ENCODE measurements at regions not wholly inside any gene's neighbourhood (a gene's known extent, or its start where the extent isn't known, plus 50 kb on each side); places are given as distances from the start of the nearest gene placed in this dataset.

- DNase-seq = no peak
Measured at GRCh38 chr7:46750321-46750865, 829.3 kb upstream of the IGFBP3 start.

DNA sequence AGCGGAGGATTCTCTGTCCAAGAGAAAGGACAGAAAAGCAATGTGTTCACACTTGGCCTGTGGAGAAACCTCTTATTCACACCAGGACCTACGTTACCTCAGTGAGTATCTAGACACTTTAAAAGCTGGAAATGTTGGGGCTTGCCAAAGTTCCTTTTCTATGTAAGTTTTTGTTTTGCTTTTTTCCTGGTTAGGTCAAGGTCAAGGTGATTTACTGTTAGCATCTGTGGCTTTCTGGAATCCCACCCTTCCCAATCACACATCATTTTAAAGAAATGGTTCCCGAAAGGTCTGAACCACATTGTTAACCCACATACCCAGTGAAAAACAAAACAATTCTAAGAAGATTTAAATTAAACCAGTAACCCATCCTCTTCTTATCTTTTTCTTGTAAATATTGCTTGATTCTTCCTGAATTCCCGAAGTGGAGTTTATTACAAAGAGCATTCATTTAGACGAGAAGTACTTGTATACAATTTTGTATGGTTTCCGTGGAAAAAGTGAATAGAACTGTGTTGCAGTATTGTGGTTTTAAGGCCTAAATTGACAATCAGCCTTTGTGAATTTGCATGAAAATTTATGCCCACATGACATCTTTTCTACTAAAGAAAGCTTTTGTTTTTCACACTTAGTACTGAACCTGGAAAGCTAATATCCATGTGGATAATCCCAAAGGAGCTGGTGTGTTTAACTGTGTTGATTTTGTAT, 827.0 kb upstream of the IGFBP3 start:
- no peak for DNase-seq

- DNase-seq = no peak
Measured at GRCh38 chr7:46746695-46747687, 825.9 kb upstream of the IGFBP3 start.

GRCh38 chr7:46745707-46746090, 824.6 kb upstream of the IGFBP3 start:
- no peak for DNase-seq

- no peak for DNase-seq
Measured at GRCh38 chr7:46744957-46745706, 824.1 kb upstream of the IGFBP3 start.

DNA sequence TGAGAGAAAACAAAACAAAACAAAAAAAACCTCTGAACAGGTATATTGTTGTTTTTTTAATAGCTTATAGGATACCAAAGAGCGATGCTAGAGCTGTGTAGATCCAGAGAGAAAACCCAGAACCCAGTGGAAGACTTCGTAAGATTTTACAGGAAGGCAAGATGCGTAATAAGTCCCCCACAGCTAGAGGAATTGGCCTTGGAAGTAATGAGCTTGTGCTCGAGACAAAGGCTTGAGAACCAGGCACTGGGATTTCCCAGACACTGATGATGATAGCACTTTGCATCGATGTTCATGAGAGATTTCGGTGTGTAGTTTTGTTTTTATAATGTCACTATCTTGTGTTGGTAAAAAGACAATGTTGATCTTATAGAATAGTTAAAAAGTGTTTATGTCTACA, 821.5 kb upstream of the IGFBP3 start:
- no peak for DNase-seq

DNA sequence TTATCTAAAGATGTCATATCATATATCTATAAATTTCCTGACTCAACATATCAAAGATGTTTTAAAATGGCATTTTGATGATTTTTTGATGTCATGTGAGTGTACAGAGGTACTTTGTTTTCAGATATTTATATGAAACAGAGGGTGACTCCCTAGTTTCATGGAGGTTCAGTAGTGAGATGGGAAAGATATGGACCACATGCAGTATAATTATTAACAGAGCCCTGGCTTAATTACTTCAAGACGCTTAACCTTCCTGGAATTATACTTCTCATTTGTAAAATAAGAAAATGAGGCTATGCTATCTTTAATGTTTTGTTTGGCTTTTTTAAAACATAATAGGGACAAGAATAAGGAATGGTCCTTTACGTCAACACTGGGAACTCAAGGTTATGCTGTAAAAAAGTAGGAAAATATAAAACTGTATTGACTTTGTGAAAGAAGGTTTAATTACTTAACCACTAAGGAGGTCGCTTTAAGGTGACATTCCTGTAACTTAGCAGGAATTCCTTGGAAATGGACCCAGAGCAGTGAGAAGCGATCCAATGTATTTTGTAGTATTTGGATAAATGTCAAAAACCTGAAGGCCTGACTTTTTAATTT, 821.0 kb upstream of the IGFBP3 start:
- no peak for DNase-seq

- DNase-seq = no peak
Measured at GRCh38 chr7:46741181-46741580, 820.1 kb upstream of the IGFBP3 start.

GRCh38 chr7:46739518-46740234, 818.6 kb upstream of the IGFBP3 start:
- no peak for DNase-seq

- no peak for DNase-seq
Measured at GRCh38 chr7:46738796-46739195, 817.7 kb upstream of the IGFBP3 start.

DNA sequence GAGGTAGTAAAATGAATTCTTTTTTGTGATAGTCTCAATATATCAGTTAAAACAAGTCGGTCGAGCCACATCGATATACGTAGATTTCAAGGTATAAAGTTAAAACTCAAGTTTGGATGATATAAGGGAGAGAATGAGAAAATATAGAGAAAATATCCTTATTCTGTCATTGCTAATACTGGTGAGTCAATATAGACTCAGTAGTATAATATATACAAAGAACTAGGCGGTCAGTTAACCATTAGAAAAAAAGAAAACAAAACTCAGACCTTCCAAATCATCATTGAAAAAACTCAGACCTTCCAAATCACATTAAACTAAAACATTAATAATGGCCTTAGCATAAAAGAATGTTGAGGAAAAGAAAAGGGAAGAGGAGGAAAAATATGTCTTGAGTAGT, 817.1 kb upstream of the IGFBP3 start:
- DNase-seq = no peak

GRCh38 chr7:46725838-46726237, 804.8 kb upstream of the IGFBP3 start:
- DNase-seq = no peak

DNA sequence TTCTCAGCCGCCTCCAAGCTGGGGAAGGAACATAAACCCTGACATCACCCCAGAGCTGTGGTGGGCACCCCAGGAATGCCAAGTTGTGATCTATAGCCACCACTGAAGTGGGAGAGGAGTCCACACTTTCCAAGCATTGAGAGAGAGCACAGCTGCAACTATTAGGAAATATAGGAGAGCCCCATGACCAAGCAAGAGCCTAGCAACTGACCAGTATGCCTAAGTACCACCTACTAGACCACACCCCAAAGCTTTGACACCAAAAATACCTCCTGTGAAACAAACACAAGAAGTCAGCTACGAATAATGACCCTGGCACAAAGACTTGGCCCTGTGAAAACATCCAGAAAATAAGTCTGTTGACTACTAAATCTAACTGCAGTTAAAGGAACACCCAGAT, 804.1 kb upstream of the IGFBP3 start:
- no peak for DNase-seq

DNA sequence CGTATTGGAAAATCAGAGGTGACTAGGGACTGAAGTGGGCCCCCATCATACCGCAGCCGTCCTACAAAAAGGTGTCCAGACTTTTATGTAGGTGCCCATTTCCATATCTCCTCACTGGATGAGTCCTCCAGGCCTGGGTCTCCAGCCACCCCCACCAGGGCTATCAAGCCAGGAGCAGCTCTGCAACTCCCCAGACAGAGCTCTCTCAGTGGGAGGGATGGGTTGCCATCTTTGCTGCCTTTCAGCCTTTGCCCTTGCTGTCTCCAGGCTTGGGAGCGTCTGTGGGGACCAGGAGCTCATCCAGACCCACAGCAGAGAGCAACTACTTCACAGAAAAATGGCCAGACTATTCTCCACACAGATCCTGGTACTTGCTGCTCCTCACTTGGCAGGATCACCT, 802.7 kb upstream of the IGFBP3 start:
- DNase-seq = no peak

- no peak for DNase-seq
Measured at GRCh38 chr7:46723003-46723402, 801.9 kb upstream of the IGFBP3 start.

DNA sequence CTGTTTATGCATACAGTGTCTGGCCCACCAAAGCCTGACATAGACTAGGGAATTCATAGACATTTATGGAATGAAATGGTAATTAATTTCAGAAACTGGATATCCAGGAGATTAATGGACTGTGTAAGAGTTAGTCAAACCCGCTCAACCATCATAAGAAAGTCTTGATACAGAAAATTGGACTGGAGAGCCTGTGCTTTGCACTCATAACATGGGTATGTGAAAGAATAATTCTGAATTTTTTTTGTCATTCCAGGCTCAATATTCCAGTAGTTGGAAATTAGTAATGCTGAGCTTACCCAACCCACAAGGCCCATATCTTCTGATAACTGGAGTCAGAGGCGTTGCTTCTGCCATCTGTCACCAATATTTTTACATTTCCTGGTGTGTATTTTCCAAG, 799.7 kb upstream of the IGFBP3 start:
- DNase-seq = no peak

GRCh38 chr7:46719616-46720015, 798.5 kb upstream of the IGFBP3 start:
- DNase-seq = no peak

- no peak for DNase-seq
Measured at GRCh38 chr7:46716926-46717325, 795.9 kb upstream of the IGFBP3 start.

GRCh38 chr7:46715579-46715978, 794.5 kb upstream of the IGFBP3 start:
- no peak for DNase-seq

- DNase-seq = no peak
Measured at GRCh38 chr7:46714904-46715303, 793.8 kb upstream of the IGFBP3 start.

GRCh38 chr7:46713868-46714596, 793.0 kb upstream of the IGFBP3 start:
- no peak for DNase-seq
